ENCODE measurements at regions not wholly inside any gene's neighbourhood (a gene's known extent, or its start where the extent isn't known, plus 50 kb on each side); places are given as distances from the start of the nearest gene placed in this dataset.
"Not testable (repeated sequence)": the region's sequence is repeated elsewhere in the genome, so short reads cannot be mapped to it uniquely, and the experiment has no call there.

DNA sequence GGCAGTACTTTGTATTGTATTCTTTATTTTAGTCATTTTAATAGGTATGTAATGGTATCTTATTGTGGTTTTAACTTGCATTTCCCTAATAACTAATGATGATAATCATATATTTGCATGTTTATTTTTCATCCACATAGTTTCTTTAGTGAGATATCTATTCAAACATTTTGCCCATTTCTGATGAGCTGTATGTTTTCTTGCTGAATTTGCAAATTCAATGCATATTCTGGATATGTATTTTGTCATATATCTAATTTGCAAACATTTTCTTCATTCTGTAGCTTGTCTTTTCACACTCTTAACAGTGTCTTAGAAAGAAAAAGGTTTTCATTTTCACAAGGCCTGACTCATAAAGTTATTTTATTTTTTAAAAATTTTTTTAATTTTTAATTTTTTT, 372.1 kb downstream of the ZNF674 start:
- ATAC-seq (ENCODE audit: insufficient read depth, low read depth) (no peak), DNase-seq (no peak)
- Histone ChIP-seq H3K27ac (ENCODE audit: low read length) (no peak overlapping the region), H3K79me2 (ENCODE audit: insufficient read depth, low read length) (no peaks in the 10 kb centered on the region), H3K4me2 (ENCODE audit: insufficient read depth, low read length) (no peak overlapping the region), H3K4me1 (ENCODE audit: insufficient read depth, low read length) (peaks cover under 1% of the 10 kb centered on the region; the same call in 1 of the 2 replicates), H3K9me3 (ENCODE audit: insufficient read depth, low read length, severe bottlenecking) (no peaks in the 10 kb centered on the region), H3K36me3 (ENCODE audit: insufficient read depth, low read length) (no peaks in the 10 kb centered on the region), H2AFZ (ENCODE audit: low read depth, low read length) (no peak overlapping the region), H3K27me3 (ENCODE audit: insufficient read depth, low read length, poor library complexity) (no peaks in the 10 kb centered on the region), H3K9ac (ENCODE audit: low read depth, low read length) (no peak overlapping the region), H3K4me3 (ENCODE audit: low read depth in 1 of 2, low read length in 2 of 2) (no peak overlapping the region), H4K20me1 (ENCODE audit: insufficient read depth, low read length) (no peaks in the 10 kb centered on the region)
- no peak for TF ChIP-seq CTCF (IDR thresholded peaks at IDR 0.05; ENCODE audit: borderline replicate concordance, extremely low read depth, low read length, poor library complexity, severe bottlenecking)
- no peak for TF ChIP-seq EZH2 (IDR thresholded peaks at IDR 0.05; ENCODE audit: borderline replicate concordance, low read depth, low read length, severe bottlenecking)

- H3K4me2 ChIP-seq (ENCODE audit: insufficient read depth, low read length); H3K4me1 ChIP-seq (ENCODE audit: insufficient read depth, low read length); H2AFZ ChIP-seq (ENCODE audit: low read depth, low read length); H3K36me3 ChIP-seq (ENCODE audit: insufficient read depth, low read length); ATAC-seq (ENCODE audit: insufficient read depth, low read depth); H3K27ac ChIP-seq (ENCODE audit: low read length); H3K79me2 ChIP-seq (ENCODE audit: insufficient read depth, low read length); H4K20me1 ChIP-seq (ENCODE audit: insufficient read depth, low read length); H3K4me3 ChIP-seq (ENCODE audit: low read depth in 1 of 2, low read length in 2 of 2); DNase-seq; H3K27me3 ChIP-seq (ENCODE audit: insufficient read depth, low read length, poor library complexity); H3K9me3 ChIP-seq (ENCODE audit: insufficient read depth, low read length, severe bottlenecking); H3K9ac ChIP-seq (ENCODE audit: low read depth, low read length): not testable (repeated sequence)
Measured at GRCh38 chrX:46171457-46171856, 373.8 kb downstream of the ZNF674 start.

GRCh38 chrX:46169808-46170207, 375.4 kb downstream of the ZNF674 start:
- no peaks in the 10 kb centered on the region for H3K27me3 ChIP-seq (ENCODE audit: insufficient read depth, low read length, poor library complexity)
- H3K9me3 ChIP-seq (ENCODE audit: insufficient read depth, low read length, severe bottlenecking), result no peaks in the 10 kb centered on the region
- no peaks in the 10 kb centered on the region for H3K36me3 ChIP-seq (ENCODE audit: insufficient read depth, low read length)
- no peaks in the 10 kb centered on the region for H3K4me1 ChIP-seq (ENCODE audit: insufficient read depth, low read length)
- no peaks in the 10 kb centered on the region for H3K79me2 ChIP-seq (ENCODE audit: insufficient read depth, low read length)
- no peak overlapping the region for H3K9ac ChIP-seq (ENCODE audit: low read depth, low read length)
- H3K27ac ChIP-seq (ENCODE audit: low read length), result no peak overlapping the region
- no peak overlapping the region for H3K4me3 ChIP-seq (ENCODE audit: low read depth in 1 of 2, low read length in 2 of 2)
- DNase-seq (no peak), ATAC-seq (ENCODE audit: insufficient read depth, low read depth) (no peak)
- H3K4me2 ChIP-seq (ENCODE audit: insufficient read depth, low read length), result no peak overlapping the region
- H2AFZ ChIP-seq (ENCODE audit: low read depth, low read length), result no peak overlapping the region
- TF ChIP-seq CTCF (IDR thresholded peaks at IDR 0.05; ENCODE audit: borderline replicate concordance, extremely low read depth, low read length, poor library complexity, severe bottlenecking) (no peak), EZH2 (IDR thresholded peaks at IDR 0.05; ENCODE audit: borderline replicate concordance, low read depth, low read length, severe bottlenecking) (no peak)
- no peaks in the 10 kb centered on the region for H4K20me1 ChIP-seq (ENCODE audit: insufficient read depth, low read length)

DNA sequence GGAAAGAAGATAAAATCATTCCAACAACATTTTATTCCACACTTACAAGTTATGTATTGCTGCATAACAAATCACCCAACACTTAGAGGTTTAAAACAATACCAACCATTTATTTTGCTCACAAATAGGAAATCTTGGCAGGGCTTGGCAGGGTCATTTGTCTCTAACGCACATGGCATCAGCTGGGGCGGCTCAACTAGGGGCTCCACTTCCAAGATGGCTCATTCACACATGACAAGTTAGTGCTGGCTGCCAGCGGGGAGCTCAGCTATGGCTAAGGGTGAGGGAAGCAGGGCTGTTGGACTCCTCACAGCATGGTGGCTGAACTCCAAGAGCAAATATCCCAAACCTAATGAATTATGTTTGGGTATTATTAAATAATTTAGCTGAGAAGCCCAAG, 377.0 kb downstream of the ZNF674 start:
- no peak for DNase-seq
- Histone ChIP-seq H3K4me1 (ENCODE audit: insufficient read depth, low read length) (no peaks in the 10 kb centered on the region), H4K20me1 (ENCODE audit: insufficient read depth, low read length) (no peaks in the 10 kb centered on the region), H3K27ac (ENCODE audit: low read length) (no peak overlapping the region), H2AFZ (ENCODE audit: low read depth, low read length) (no peak overlapping the region), H3K79me2 (ENCODE audit: insufficient read depth, low read length) (no peaks in the 10 kb centered on the region), H3K4me2 (ENCODE audit: insufficient read depth, low read length) (no peak overlapping the region), H3K4me3 (ENCODE audit: low read depth in 1 of 2, low read length in 2 of 2) (no peak overlapping the region), H3K9ac (ENCODE audit: low read depth, low read length) (no peak overlapping the region), H3K36me3 (ENCODE audit: insufficient read depth, low read length) (no peaks in the 10 kb centered on the region), H3K27me3 (ENCODE audit: insufficient read depth, low read length, poor library complexity) (no peaks in the 10 kb centered on the region), H3K9me3 (ENCODE audit: insufficient read depth, low read length, severe bottlenecking) (no peaks in the 10 kb centered on the region)
- TF ChIP-seq CTCF (IDR thresholded peaks at IDR 0.05; ENCODE audit: borderline replicate concordance, extremely low read depth, low read length, poor library complexity, severe bottlenecking) (no peak), EZH2 (IDR thresholded peaks at IDR 0.05; ENCODE audit: borderline replicate concordance, low read depth, low read length, severe bottlenecking) (no peak)
- no peak for ATAC-seq (ENCODE audit: insufficient read depth, low read depth)
